Tongue (tissue), 1 donor: ENCODE measurements at regions not wholly inside any gene's neighbourhood (a gene's known extent, or its start where the extent isn't known, plus 50 kb on each side); places are given as distances from the start of the nearest gene placed in this dataset.

Source experiments
- DNase-seq: peaks from one replicate; pipeline ENCODE4 v3.0.0-alpha.2; 2015

DNA sequence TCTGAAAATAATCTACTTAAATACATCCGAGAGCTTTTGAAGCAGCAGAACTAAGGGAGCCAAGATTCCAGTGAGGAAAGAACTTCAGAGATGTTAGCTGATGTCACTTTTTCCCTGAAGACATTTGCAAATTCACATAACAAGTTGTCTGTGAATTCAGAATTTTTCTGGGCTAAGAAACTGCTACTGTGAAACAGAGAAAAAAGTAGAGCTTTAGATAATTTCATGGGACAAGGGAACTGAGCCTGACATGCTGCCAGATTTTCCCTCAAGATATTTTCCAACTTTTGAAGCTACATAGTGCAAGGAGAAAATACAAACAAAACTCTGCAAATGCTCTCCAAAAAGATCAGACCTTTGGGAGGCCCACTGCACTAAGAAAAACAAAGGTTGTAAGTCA is 484.2 kb downstream of the ANKRD7 start:
- peak; percentile 69 for DNase-seq

DNA sequence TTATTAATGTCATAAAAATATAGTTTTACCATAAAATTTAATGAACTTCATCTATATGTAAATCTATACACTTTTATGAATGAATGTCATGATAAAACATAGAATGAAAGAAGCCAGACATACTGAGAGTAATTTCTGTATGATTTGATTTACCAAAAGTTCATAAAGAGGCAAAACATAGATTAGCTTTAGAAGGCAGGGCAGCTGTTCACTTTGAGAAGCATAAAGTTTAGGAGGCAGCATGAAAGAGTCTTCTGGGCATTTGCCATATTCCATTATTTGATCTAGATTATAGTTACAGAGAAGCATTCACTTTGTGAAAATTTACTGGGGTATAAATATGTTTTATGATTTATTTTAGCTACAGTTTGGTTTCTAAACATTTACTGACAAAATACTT is 487.2 kb downstream of the ANKRD7 start:
- DNase-seq, result peak; percentile 59

DNA sequence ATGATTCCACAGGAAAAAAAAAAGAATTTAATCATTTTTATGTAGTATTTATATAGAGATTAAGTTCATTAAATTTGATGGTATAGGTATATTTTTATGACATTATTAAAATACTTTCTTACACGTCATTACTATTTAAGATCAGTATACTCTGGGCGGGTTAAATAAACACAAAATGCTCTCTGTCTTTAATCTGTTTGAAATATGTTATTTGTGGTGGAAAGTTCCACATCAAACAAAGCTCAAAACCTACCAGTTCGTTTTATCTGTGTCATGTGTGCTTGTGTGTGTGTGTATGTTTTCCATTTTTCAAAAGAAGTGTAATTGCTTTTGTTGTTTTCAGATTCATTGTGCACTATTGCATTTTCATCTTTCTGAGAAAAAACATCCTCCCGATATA is 488.5 kb downstream of the ANKRD7 start:
- no peak for DNase-seq

- no peak for DNase-seq
Measured at GRCh38 chr7:118720632-118721031, 496.1 kb downstream of the ANKRD7 start.

- DNase-seq, result no peak
Measured at GRCh38 chr7:118731854-118732253, 507.4 kb downstream of the ANKRD7 start.

DNA sequence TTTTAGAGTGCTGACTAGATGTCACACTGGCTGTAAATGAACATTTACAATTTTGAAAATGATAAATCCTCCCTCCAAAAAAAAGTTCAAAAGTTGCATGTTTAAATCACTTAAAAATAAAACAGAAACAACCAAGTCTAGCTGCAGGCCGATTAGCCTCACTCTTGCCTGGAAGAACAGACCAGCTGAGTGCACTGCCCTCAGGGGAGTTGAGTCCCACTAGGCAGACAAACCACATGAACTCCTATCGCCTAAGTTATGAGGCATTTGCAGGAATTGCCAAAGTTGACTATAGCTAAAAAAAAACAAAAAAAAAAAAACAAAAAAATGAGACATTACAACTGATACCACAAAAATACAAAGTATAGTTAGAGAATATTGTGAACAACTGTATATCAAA is 510.0 kb downstream of the ANKRD7 start:
- DNase-seq, result no peak

DNA sequence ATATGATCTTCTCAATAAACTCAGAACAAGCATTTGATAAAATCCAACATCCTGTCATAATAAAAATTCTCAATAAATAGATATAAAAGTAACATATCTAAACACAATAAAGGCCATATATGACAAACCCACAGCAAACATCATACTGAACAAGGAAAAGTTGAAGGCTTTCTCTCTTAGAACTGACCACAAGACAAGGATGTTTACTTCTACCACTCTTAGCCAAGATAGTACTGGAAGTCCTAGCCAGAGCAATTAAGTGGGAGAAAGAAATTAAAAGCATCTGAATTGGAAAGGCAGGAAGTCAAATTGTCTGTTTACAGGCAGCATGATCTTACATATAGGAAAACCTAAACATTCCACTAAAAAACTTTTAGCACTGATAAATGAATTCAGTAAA is 510.9 kb downstream of the ANKRD7 start:
- no peak for DNase-seq

- no peak for DNase-seq
Measured at GRCh38 chr7:118737935-118738334, 513.4 kb downstream of the ANKRD7 start.

DNA sequence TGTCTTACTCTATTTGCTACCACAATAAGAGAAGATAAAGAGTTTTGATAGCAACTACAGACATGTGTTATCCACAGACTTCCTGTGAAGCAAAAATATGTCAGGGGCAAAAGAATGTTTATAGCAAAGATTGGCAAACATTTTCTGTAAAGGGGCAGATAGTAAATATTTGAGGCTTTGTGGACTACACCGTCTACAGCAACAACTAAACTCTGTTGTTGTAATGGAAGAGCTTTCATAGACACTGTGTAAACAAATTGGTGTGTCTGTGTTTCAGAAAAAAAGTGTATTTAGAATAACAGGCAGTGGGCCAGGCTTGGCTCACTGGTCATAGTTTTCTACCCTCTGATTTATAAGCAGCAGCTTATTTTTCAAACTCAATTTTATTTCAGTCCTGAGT is 521.4 kb downstream of the ANKRD7 start:
- no peak for DNase-seq

- no peak for DNase-seq
Measured at GRCh38 chr7:118747473-118747872, 523.0 kb downstream of the ANKRD7 start.

GRCh38 chr7:118753479-118753878 is 529.0 kb downstream of the ANKRD7 start:
- no peak for DNase-seq

GRCh38 chr7:118754608-118755007 is 530.1 kb downstream of the ANKRD7 start:
- no peak for DNase-seq

DNA sequence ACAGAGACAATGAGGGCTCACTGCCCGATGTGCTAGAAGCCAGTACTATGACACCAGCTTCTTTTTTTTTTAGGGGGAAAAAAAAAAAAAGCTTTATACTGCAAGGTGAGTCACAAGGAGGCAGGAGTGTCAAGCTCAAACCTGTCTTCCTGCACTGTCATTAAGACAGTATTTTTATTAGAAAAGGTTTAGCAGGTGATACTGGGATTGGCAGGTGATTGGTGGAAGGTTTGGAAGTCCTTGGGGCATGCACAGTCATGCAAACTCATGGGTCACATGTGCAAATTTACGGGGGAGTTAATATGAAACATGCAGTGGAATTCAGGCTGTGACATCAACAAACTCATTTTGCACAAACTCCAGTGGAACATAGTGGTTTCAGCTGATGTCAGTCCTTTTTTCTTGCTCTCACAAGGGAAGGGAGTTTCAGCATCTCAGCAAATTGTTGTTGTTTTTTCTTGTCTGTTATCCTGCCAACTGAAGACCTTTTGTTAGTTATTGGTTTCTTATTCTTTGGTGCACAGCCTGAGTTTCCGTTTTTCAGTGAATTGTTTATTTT is 530.6 kb downstream of the ANKRD7 start:
- no peak for DNase-seq

GRCh38 chr7:118757066-118757465 is 532.6 kb downstream of the ANKRD7 start:
- DNase-seq, result no peak

DNA sequence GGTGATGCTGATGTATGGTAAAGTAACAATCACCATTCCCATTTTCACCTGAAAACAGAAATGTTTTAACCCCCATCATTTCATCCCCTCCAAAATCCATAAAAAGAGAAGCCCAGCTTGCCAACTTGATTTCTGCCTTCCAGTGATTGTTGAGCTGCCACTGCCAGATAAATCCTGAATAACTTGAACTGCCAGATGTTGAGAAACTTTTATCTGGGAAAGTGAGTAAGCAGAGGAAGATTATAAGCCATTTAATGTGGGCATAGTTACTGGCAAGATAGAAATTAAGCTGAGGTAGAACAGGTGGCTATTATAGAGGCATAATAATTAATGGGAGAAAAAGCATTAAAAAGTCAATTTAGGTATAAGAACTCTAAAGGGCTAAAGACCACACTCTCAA is 534.1 kb downstream of the ANKRD7 start:
- no peak for DNase-seq

- DNase-seq, result no peak
Measured at GRCh38 chr7:118759921-118760320, 535.4 kb downstream of the ANKRD7 start.

DNA sequence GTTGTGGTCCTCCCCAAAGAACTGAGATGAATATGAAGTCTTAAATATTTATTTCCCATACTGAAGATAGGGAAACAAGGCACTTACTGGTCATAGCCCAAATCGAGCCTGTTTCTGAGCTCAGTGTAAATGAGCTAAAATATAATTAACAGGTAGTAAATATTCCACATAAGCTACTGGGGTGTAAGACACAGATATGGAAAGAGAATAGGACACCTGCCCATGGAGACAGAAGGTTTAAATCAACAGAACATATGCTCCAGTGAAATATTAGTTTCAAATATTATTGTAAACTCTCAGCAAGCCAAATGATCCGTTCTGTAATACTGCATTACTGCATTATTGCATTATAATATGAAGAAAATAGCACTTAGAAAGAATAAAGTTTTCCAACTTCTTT is 537.9 kb downstream of the ANKRD7 start:
- no peak for DNase-seq

GRCh38 chr7:118764221-118764620 is 539.7 kb downstream of the ANKRD7 start:
- DNase-seq, result no peak

DNA sequence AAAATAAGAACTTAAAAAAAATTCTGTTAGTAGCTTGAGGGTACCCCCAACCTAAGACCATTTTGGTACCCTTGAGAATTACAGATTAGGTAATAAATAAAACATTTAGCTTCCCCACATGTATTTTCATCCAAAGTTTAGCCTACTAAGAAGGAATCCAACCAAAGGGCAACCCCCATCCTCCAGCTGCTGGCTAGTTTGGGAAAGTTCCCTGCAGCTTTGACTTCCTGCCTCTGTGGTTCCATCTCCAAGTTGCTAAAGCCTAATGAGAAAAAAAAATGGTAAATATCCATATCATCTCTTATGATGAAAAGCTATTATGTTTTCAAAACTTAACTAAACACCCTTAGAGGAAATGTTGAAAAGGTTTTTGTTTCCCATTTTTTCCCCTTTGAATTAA is 547.2 kb downstream of the ANKRD7 start:
- DNase-seq, result no peak

DNA sequence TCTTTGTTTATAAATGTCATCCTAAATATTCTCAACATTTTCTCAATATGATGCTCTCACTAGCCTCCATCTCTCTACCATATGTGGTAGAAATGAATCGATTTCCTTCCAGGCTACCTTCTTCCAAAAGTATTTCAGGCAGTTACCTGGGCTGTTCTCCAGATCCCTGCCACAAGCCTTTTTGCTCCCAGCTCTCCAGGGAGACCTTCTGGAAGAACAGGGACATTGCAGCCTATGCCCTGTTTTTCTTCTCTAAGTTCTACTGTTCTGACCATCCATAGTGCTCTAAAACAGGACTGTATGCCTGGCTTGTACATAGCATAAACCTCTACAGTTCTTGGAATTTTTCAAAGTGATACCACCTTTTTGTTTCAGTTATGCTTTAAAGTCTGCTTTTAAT is 552.8 kb downstream of the ANKRD7 start:
- DNase-seq, result no peak

GRCh38 chr7:118792682-118793081 is 568.2 kb downstream of the ANKRD7 start:
- no peak for DNase-seq

- DNase-seq, result no peak
Measured at GRCh38 chr7:118793582-118793981, 569.1 kb downstream of the ANKRD7 start.

DNA sequence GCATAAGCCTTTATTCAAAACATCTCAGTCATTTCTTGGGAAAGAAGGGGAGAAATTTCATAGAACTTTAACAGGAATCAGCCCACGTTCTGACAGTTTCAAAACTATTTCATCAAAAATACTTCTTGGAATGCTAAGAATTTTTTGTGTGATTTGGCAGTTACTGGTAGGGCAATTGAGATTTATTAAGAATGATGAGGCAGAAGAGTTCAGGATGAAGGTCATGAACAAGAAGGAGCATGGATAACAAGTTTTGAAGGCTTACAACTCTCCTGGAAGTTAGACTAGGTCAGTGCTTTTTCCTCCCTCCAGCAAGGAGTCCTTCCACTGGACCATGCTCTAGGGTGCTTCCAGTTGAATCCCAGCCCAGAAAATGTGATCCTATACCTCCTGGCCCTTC is 569.9 kb downstream of the ANKRD7 start:
- no peak for DNase-seq

DNA sequence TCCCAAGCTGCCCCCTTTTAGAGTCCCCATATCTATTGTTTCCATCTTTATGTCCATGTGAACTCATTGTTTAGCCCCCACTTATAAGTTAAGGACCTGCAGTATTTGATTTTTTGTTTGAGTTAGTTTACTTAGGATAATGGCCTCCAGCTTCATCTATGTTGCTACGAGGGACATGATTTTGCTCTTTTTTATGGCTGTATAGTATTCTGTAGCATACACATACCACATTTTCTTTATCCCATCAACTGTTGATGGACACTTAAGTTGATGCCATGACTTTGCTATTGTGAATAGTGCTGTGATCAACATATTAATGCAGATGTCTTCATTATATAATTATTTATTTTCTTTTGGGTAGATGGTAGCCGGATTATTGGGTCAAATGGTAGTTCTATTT is 576.9 kb downstream of the ANKRD7 start:
- no peak for DNase-seq

DNA sequence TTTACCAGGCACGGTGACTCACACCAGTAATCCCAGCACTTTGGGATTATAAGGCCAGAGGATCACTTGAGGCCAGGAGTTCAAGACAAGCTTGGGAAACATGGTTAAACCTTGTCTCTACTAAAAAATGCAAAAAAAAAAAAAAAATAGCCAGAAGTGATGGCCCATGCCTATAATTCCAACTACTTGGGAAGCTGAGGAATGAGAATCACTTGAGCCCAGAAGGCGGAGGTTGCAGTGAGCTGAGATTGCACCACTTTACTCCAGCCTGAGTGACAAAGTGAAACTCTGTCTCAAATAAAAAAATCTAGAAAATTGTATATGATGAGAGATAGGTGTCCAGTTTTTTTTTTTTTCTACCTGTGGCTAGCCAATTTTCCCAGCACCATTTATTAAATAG is 578.2 kb downstream of the ANKRD7 start:
- DNase-seq, result no peak
